Endodermal cell (in vitro differentiated cells): ENCODE measurements at regions not wholly inside any gene's neighbourhood (a gene's known extent, or its start where the extent isn't known, plus 50 kb on each side); places are given as distances from the start of the nearest gene placed in this dataset.

Experiments
- DNase-seq: peaks from one replicate; pipeline ENCODE4 v3.0.0-alpha.2; 2017
- H3K27ac ChIP-seq: 2 replicates; pipeline ENCODE4 v1.5.1; 2013; ENCODE audit warnings: mild to moderate bottlenecking, low read depth, low read length, moderate library complexity
- H3K27me3 ChIP-seq: 2 replicates; pipeline ENCODE4 v1.6.1; 2013; ENCODE audit warnings: mild to moderate bottlenecking, low read length, moderate library complexity; ENCODE audit not compliant: insufficient read depth, control insufficient read depth, poor library complexity, severe bottlenecking
- H3K36me3 ChIP-seq: 2 replicates; pipeline ENCODE4 v1.7.0; 2013; ENCODE audit warnings: mild to moderate bottlenecking, low read length, moderate library complexity; ENCODE audit not compliant: control insufficient read depth, insufficient read depth
- H3K4me1 ChIP-seq: one replicate; pipeline ENCODE4 v1.7.0; 2013; ENCODE audit warnings: low read length; ENCODE audit not compliant: control insufficient read depth, insufficient read depth
- H3K4me3 ChIP-seq: 2 replicates; pipeline ENCODE4 v1.5.1; 2013; ENCODE audit warnings: mild to moderate bottlenecking, low read length, moderate library complexity
- H3K9ac ChIP-seq: 2 replicates; pipeline ENCODE4 v1.6.1; 2013; ENCODE audit warnings: mild to moderate bottlenecking, low read length, moderate library complexity; ENCODE audit not compliant: poor library complexity, severe bottlenecking; ENCODE audit errors: extremely low read depth
- H3K9me3 ChIP-seq: 2 replicates; pipeline ENCODE4 v1.6.1; 2013; ENCODE audit warnings: mild to moderate bottlenecking, low read length, moderate library complexity; ENCODE audit not compliant: control insufficient read depth
- H3K27ac Mint-ChIP-seq: 2 replicates; pipeline ENCODE4 v1.8.0; 2020; ENCODE audit warnings: mixed read lengths
- H3K27me3 Mint-ChIP-seq: 2 replicates; pipeline ENCODE4 v1.8.0; 2021; ENCODE audit warnings: mild to moderate bottlenecking, mixed read lengths; ENCODE audit not compliant: insufficient read depth
- H3K36me3 Mint-ChIP-seq: 2 replicates; pipeline ENCODE4 v1.8.0; 2020; ENCODE audit warnings: low read depth, mixed read lengths
- H3K4me1 Mint-ChIP-seq: 2 replicates; pipeline ENCODE4 v1.8.0; 2020; ENCODE audit warnings: mixed read lengths
- H3K4me3 Mint-ChIP-seq: 2 replicates; pipeline ENCODE4 v1.8.0; 2020; ENCODE audit warnings: mild to moderate bottlenecking, moderate library complexity, mixed read lengths
- H3K9me3 Mint-ChIP-seq: 2 replicates; pipeline ENCODE4 v1.8.0; 2020; ENCODE audit warnings: mild to moderate bottlenecking, mixed read lengths
- WGBS, 2 experiments: methylation state at CpG; one replicate each; pipeline versions ENCODE4 v1.1.5 to v1.1.7; 2013; ENCODE audit warnings: missing lambda C conversion rate in 2 of 2, mixed read lengths in 1 of 2; ENCODE audit not compliant: insufficient coverage in 1 of 2, insufficient read length in 1 of 2; 5-methylcytosine and 5-hydroxymethylcytosine counted together
- TF ChIP-seq, protein P1 (sequence below): fragments of 200-600 bp; sonication (generic); conservative IDR thresholded peaks from 2 replicates; pipeline ENCODE4 v1.5.0; 2021; ENCODE audit warnings: antibody characterized with exemption, mild to moderate bottlenecking

DNA sequence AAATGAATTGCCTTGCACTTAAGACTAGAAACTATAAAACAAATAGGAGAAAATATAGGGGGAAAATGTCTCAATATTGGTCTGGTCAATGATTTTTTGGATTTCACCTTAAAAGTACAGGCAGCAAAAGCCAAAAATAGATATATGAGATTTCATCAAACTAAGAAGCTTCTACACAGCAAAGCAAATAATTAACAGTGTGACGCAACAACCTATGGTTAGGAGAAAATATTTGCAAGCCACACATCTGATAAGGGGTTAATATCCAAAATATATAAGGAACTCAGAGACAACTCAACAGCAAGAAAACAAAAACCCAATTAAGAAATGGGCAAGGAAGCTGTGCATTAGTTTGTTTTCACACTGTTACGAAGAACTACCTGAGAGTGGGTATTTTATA, 89.1 kb downstream of the MAIP1 start:
- Mint-ChIP-seq H3K27me3 (no peaks in the 10 kb centered on the region), H3K27ac (no peak overlapping the region), H3K4me1 (peaks cover 21% of the 10 kb centered on the region), H3K9me3 (peaks cover 41% of the 10 kb centered on the region), H3K4me3 (no peak overlapping the region), H3K36me3 (peaks cover 17% of the 10 kb centered on the region)
- Histone ChIP-seq H3K36me3 (no peaks in the 10 kb centered on the region), H3K9ac (no peak overlapping the region), H3K4me1 (no peaks in the 10 kb centered on the region), H3K27me3 (no peaks in the 10 kb centered on the region), H3K27ac (no peak overlapping the region), H3K4me3 (peak overlapping the region; percentile 46), H3K9me3 (peaks cover 48% of the 10 kb centered on the region)
- TF ChIP-seq, protein P1, sequence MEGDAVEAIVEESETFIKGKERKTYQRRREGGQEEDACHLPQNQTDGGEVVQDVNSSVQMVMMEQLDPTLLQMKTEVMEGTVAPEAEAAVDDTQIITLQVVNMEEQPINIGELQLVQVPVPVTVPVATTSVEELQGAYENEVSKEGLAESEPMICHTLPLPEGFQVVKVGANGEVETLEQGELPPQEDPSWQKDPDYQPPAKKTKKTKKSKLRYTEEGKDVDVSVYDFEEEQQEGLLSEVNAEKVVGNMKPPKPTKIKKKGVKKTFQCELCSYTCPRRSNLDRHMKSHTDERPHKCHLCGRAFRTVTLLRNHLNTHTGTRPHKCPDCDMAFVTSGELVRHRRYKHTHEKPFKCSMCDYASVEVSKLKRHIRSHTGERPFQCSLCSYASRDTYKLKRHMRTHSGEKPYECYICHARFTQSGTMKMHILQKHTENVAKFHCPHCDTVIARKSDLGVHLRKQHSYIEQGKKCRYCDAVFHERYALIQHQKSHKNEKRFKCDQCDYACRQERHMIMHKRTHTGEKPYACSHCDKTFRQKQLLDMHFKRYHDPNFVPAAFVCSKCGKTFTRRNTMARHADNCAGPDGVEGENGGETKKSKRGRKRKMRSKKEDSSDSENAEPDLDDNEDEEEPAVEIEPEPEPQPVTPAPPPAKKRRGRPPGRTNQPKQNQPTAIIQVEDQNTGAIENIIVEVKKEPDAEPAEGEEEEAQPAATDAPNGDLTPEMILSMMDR = no peak
- DNase-seq = no peak
- WGBS, 2 experiments = 97 to 100% methylated on average over 1 to 2 of the region's 2 CpGs

GRCh38 chr2:200048421-200048820, 93.0 kb downstream of the MAIP1 start:
- peaks cover 38% of the 10 kb centered on the region for H3K9me3 Mint-ChIP-seq

DNA sequence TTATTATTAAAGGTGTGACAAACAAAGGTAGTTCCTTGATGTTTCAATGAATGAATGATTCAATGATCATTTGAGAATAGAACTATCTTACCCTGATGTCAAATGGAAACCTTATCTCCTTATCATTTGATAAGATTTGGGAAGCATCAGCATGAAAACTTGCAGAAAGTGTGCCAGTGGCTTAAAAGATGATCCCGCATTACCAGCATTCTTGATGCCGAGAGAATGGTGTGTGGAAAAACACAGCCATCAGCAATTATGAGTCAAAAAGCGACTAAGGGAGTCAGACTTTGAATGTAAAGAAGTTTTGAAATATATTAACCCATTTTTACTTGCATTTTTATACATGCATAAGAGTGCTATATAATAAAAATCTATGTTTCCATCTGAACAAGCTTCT, 93.7 kb downstream of the MAIP1 start:
- no peaks in the 10 kb centered on the region for H3K36me3 ChIP-seq
- peaks cover 41% of the 10 kb centered on the region for H3K4me1 Mint-ChIP-seq
- no peak overlapping the region for H3K4me3 Mint-ChIP-seq
- no peak overlapping the region for H3K4me3 ChIP-seq
- H3K4me1 ChIP-seq = peaks cover 14% of the 10 kb centered on the region
- no peaks in the 10 kb centered on the region for H3K27me3 Mint-ChIP-seq
- H3K27ac Mint-ChIP-seq = no peak overlapping the region
- TF ChIP-seq, protein P1 = no peak
- no peaks in the 10 kb centered on the region for H3K27me3 ChIP-seq
- DNase-seq = no peak
- H3K36me3 Mint-ChIP-seq = peaks cover 16% of the 10 kb centered on the region
- peaks cover 36% of the 10 kb centered on the region for H3K9me3 Mint-ChIP-seq
- H3K9ac ChIP-seq = no peak overlapping the region
- H3K9me3 ChIP-seq = peaks cover 52% of the 10 kb centered on the region
- H3K27ac ChIP-seq = no peak overlapping the region
- WGBS, 2 experiments = 87 to 100% methylated on average over 3 of the region's 3 CpGs

More at GRCh38 chr2:200048421-200048820, 93.0 kb downstream of the MAIP1 start:
- Histone ChIP-seq H3K36me3 (no peaks in the 10 kb centered on the region), H3K27ac (no peak overlapping the region), H3K9ac (no peak overlapping the region), H3K4me3 (peak overlapping the region; percentile 18), H3K9me3 (peaks cover 52% of the 10 kb centered on the region), H3K4me1 (peaks cover 14% of the 10 kb centered on the region), H3K27me3 (no peaks in the 10 kb centered on the region)
- no peak overlapping the region for H3K27ac Mint-ChIP-seq
- 91 to 97% methylated on average over 3 to 5 of the region's 5 CpGs for WGBS, 2 experiments
- peaks cover 41% of the 10 kb centered on the region for H3K4me1 Mint-ChIP-seq
- no peak overlapping the region for H3K4me3 Mint-ChIP-seq
- DNase-seq = no peak
- TF ChIP-seq, protein P1 = no peak
- no peaks in the 10 kb centered on the region for H3K27me3 Mint-ChIP-seq
- H3K36me3 Mint-ChIP-seq = peaks cover 17% of the 10 kb centered on the region
